ENCODE measurements at regions not wholly inside any gene's neighbourhood (a gene's known extent, or its start where the extent isn't known, plus 50 kb on each side); places are given as distances from the start of the nearest gene placed in this dataset.

- no peak for DNase-seq (ENCODE audit: low read depth in 2 of 2)
Measured at GRCh38 chr13:79781829-79782540, 301.0 kb downstream of the NDFIP2 start.

- DNase-seq (ENCODE audit: low read depth in 2 of 2) = no peak
Measured at GRCh38 chr13:79780240-79780639, 299.3 kb downstream of the NDFIP2 start.

- no peak for DNase-seq (ENCODE audit: low read depth in 2 of 2)
Measured at GRCh38 chr13:79779761-79780160, 298.8 kb downstream of the NDFIP2 start.

- DNase-seq (ENCODE audit: low read depth in 2 of 2) = no peak
Measured at GRCh38 chr13:79778741-79779460, 297.9 kb downstream of the NDFIP2 start.

GRCh38 chr13:79777504-79777903 is 296.5 kb downstream of the NDFIP2 start:
- no peak for DNase-seq (ENCODE audit: low read depth in 2 of 2)

GRCh38 chr13:79776531-79777295 is 295.8 kb downstream of the NDFIP2 start:
- no peak for DNase-seq (ENCODE audit: low read depth in 2 of 2)

GRCh38 chr13:79775830-79776229 is 294.9 kb downstream of the NDFIP2 start:
- DNase-seq (ENCODE audit: low read depth in 2 of 2) = no peak

GRCh38 chr13:79772811-79773210 is 291.9 kb downstream of the NDFIP2 start:
- DNase-seq (ENCODE audit: low read depth in 2 of 2) = no peak

- DNase-seq (ENCODE audit: low read depth in 2 of 2) = no peak
Measured at GRCh38 chr13:79771493-79771892, 290.5 kb downstream of the NDFIP2 start.

GRCh38 chr13:79770056-79770455 is 289.1 kb downstream of the NDFIP2 start:
- no peak for DNase-seq (ENCODE audit: low read depth in 2 of 2)

GRCh38 chr13:79767126-79767525 is 286.2 kb downstream of the NDFIP2 start:
- DNase-seq (ENCODE audit: low read depth in 2 of 2) = no peak

- no peak for DNase-seq (ENCODE audit: low read depth in 2 of 2)
Measured at GRCh38 chr13:79765331-79765730, 284.4 kb downstream of the NDFIP2 start.

GRCh38 chr13:79749984-79750551 is 269.1 kb downstream of the NDFIP2 start:
- no peak for DNase-seq (ENCODE audit: low read depth in 2 of 2)

- no peak for DNase-seq (ENCODE audit: low read depth in 2 of 2)
Measured at GRCh38 chr13:79749566-79749965, 268.6 kb downstream of the NDFIP2 start.

GRCh38 chr13:79745081-79745480 is 264.1 kb downstream of the NDFIP2 start:
- no peak for DNase-seq (ENCODE audit: low read depth in 2 of 2)

GRCh38 chr13:79742923-79743322 is 262.0 kb downstream of the NDFIP2 start:
- DNase-seq (ENCODE audit: low read depth in 2 of 2) = no peak

GRCh38 chr13:79740991-79741390 is 260.0 kb downstream of the NDFIP2 start:
- DNase-seq (ENCODE audit: low read depth in 2 of 2) = no peak

- DNase-seq (ENCODE audit: low read depth in 2 of 2) = no peak
Measured at GRCh38 chr13:79736356-79736755, 255.4 kb downstream of the NDFIP2 start.

- no peak for DNase-seq (ENCODE audit: low read depth in 2 of 2)
Measured at GRCh38 chr13:79735228-79735627, 254.3 kb downstream of the NDFIP2 start.

GRCh38 chr13:79727086-79727485 is 246.1 kb downstream of the NDFIP2 start:
- no peak for DNase-seq (ENCODE audit: low read depth in 2 of 2)

GRCh38 chr13:79725841-79726240 is 244.9 kb downstream of the NDFIP2 start:
- no peak for DNase-seq (ENCODE audit: low read depth in 2 of 2)

- DNase-seq (ENCODE audit: low read depth in 2 of 2) = no peak
Measured at GRCh38 chr13:79724348-79725103, 243.6 kb downstream of the NDFIP2 start.

All from stimulated activated CD8-positive, alpha-beta memory T cell treated with anti-CD3 and anti-CD28 coated beads, Interleukin-7, amount 100 ng/mL, for 1 hour (primary cell).